GM12801 (cell line): ENCODE measurements at regions not wholly inside any gene's neighbourhood (a gene's known extent, or its start where the extent isn't known, plus 50 kb on each side); places are given as distances from the start of the nearest gene placed in this dataset.

Experiments
- TF ChIP-seq, protein P1 (sequence below): IDR thresholded peaks from one replicate; pipeline ENCODE4 v1.5.1; 2011; ENCODE audit warnings: control low read depth; ENCODE audit not compliant: insufficient read length; ENCODE audit errors: extremely low read depth

- TF ChIP-seq, protein P1, sequence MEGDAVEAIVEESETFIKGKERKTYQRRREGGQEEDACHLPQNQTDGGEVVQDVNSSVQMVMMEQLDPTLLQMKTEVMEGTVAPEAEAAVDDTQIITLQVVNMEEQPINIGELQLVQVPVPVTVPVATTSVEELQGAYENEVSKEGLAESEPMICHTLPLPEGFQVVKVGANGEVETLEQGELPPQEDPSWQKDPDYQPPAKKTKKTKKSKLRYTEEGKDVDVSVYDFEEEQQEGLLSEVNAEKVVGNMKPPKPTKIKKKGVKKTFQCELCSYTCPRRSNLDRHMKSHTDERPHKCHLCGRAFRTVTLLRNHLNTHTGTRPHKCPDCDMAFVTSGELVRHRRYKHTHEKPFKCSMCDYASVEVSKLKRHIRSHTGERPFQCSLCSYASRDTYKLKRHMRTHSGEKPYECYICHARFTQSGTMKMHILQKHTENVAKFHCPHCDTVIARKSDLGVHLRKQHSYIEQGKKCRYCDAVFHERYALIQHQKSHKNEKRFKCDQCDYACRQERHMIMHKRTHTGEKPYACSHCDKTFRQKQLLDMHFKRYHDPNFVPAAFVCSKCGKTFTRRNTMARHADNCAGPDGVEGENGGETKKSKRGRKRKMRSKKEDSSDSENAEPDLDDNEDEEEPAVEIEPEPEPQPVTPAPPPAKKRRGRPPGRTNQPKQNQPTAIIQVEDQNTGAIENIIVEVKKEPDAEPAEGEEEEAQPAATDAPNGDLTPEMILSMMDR = no peak
Observed at GRCh38 chr15:70501849-70502248, 261.5 kb downstream of the UACA start.

DNA sequence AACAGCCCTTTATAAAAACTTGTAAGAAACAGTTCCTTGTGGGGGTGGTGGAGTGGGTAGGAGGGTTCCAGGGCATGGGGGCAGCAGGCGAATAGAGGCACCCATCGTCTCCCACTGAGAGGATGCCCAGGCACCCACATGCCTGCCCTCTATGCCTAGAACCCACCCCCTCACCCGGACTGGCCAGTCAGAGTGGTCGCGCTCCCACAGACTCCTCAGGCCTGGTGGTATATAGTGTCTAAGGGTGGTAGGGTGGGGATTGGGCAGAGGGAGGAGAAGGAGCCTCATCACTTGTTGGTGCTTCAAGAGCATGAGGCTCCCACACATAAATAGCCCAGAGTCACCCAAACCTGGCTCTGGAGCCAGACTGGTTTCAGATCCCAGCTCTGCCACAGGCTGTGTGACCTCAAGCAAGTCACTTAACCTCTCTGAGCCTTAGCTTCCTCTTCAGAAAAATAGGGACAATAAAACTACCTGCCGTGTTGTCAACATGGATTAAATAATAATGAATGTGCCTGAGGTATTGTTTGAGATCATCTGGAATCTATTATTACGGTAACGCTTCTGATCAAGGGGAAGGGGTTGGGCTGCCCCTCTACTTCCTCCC lies 262.1 kb downstream of the UACA start:
- TF ChIP-seq, protein P1 = no peak

GRCh38 chr15:70499791-70500190 lies 263.6 kb downstream of the UACA start:
- TF ChIP-seq, protein P1 = no peak

DNA sequence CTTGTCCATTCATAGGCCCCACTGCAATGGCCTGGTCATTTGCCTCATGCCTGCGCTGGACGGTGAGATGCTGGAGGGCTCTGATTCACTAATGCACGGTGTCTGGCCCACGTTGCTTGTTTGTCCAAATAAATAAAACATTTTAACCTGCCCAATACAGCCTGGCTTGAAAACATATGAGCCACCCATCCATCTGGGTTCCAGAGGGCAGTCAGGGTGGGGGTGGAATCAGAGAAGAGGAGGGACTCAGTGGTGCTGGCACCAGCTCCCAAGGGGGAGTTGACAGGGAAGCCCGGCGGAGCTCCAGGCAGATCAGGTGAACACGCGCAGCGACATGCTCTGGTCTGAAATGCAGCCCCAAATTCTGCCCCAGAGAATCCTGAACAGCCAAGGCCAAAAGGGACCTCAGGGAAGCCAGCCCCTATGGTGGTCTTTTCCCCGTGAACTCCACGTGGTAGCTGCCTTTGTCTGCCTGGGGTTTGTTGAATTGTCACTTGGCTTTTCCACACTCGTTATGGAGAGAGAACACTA lies 265.2 kb downstream of the UACA start:
- TF ChIP-seq, protein P1 = no peak

DNA sequence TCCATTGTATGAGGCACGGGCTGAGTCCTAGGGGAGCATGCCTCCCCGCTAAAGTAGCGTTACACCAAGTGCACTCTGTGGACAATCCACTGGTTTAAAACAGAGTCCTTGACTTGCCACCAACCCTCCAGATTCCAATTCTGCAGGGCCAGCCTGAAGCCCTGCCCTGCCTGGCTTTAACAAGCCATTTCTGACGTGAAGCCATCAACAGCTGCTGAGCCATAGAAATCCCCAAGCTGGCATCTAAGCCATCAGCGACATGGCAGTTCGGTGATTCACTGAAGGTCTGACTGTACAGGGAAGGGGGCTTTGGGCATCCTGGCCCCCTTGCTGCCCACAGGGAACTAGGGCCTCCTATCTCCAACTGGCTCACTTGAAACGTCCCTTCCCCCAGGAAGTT lies 265.7 kb downstream of the UACA start:
- TF ChIP-seq, protein P1 = no peak

- TF ChIP-seq, protein P1 = no peak
Observed at GRCh38 chr15:70495991-70496599, 267.3 kb downstream of the UACA start.

DNA sequence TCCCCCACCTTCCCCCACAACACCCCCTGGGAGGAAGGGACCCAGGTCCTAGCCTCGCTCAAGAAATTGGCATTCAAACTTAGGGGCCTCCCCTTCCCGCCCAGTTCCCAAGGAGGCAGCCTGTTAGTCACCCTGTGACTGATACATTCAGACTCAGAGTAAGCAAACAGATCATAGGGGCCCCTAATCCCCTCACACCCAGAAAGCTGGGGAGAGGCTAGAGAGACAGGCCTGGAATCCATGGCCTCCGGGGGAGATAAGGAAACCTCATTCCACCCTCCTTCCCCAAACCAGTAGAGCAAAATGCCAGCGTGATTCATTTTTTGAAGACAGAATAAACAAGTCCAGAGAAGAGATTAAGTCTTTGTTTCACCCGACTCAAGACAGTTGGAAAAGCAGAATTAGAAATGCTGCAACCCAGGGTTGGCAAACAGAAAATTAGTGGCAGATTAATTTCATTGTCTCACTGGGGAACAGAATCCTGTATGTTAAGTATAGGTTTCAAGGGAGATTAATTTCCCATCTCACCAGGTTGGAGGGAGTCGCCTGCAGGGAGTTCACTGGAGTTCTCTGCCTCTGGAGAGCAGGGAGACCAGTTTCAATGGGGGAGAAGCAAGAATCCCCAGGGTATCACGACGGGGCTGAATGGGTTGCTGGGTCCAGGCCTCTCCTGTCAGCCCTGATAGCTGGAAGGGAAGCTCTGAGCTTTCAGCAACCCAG lies 268.3 kb downstream of the UACA start:
- TF ChIP-seq, protein P1 = no peak
